Ishikawa (cell line): ENCODE measurements at regions not wholly inside any gene's neighbourhood (a gene's known extent, or its start where the extent isn't known, plus 50 kb on each side); places are given as distances from the start of the nearest gene placed in this dataset.

ENCODE experiments used
- CEBPB ChIP-seq: IDR thresholded peaks from 2 replicates; pipeline ENCODE4 v1.6.1; 2012
- CREB1 ChIP-seq: IDR thresholded peaks from 2 replicates; pipeline ENCODE4 v1.6.1; 2012; ENCODE audit warnings: low read depth
- EGR1 ChIP-seq: IDR thresholded peaks from 2 replicates; pipeline ENCODE4 v1.6.1; 2012
- EP300 ChIP-seq: IDR thresholded peaks from 2 replicates; pipeline ENCODE4 v1.6.1; 2012; ENCODE audit warnings: borderline replicate concordance
- FOXM1 ChIP-seq: IDR thresholded peaks from 2 replicates; pipeline ENCODE4 v1.6.1; 2012; ENCODE audit warnings: low read depth, borderline replicate concordance
- MAX ChIP-seq: IDR thresholded peaks from 2 replicates; pipeline ENCODE4 v1.6.1; 2012
- NFIC ChIP-seq: IDR thresholded peaks from 2 replicates; pipeline ENCODE4 v1.6.1; 2012
- RAD21 ChIP-seq: IDR thresholded peaks from 2 replicates; pipeline ENCODE4 v1.6.1; 2012; ENCODE audit warnings: low read depth
- TAF1 ChIP-seq: IDR thresholded peaks from 2 replicates; pipeline ENCODE4 v1.6.1; 2012; ENCODE audit warnings: low read depth, mild to moderate bottlenecking
- TCF12 ChIP-seq: IDR thresholded peaks from 2 replicates; pipeline ENCODE4 v1.6.1; 2012; ENCODE audit warnings: low read depth
- USF1 ChIP-seq: IDR thresholded peaks from 2 replicates; pipeline ENCODE4 v1.6.1; 2012
- YY1 ChIP-seq: IDR thresholded peaks from 2 replicates; pipeline ENCODE4 v1.6.1; 2012; ENCODE audit warnings: low read depth
- ZBTB7A ChIP-seq: IDR thresholded peaks from 2 replicates; pipeline ENCODE4 v1.6.1; 2012; ENCODE audit warnings: low read depth

DNA sequence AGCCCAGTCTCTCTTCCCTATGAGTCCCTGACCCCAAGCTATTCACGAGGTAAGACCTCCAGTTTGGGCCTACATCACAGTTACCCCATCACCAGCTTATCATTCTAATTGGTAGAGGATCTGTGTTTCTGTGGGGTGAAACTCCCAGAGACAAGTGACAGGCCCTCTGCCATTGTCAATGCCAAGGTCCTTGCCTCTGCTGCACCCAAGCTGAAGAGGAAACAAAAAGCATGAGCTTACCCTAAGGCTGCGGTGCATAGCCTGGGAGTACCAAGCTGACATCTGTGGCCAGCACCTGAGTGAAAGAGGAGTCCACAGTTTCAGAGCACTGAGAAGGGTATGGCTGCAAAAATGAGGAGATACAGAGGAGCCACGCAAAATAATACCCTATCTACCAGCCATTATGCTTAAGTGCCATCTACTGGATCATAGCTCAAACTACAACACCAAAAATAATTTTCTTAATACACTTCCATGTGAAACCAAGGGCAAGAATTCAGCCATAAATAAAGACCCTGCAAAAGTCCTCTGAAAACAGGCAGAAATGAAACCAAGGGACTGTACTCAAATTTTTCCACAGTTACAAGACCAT is 62.3 kb upstream of the ANO5 start:
- TF ChIP-seq CEBPB (no peak), RAD21 (peak; percentile 60), NFIC (no peak), TAF1 (no peak), USF1 (no peak), EGR1 (no peak), YY1 (no peak), CREB1 (no peak), ZBTB7A (no peak), TCF12 (no peak), FOXM1 (no peak), MAX (no peak), EP300 (no peak)
